ENCODE measurements at regions not wholly inside any gene's neighbourhood (a gene's known extent, or its start where the extent isn't known, plus 50 kb on each side); places are given as distances from the start of the nearest gene placed in this dataset.

- Histone ChIP-seq H3K27ac (ENCODE audit: extremely low read depth, low read depth, low read length) (no peak overlapping the region), H3K9me3 (ENCODE audit: control insufficient read depth, insufficient read depth, low read depth, low read length) (no peaks in the 10 kb centered on the region), H3K36me3 (ENCODE audit: control insufficient read depth in 2 of 2, insufficient read depth in 1 of 2, low read length in 2 of 2) (no peaks in the 10 kb centered on the region), H3K4me3 (ENCODE audit: low read depth, low read length) (no peak overlapping the region), H3K4me1 (ENCODE audit: control insufficient read depth, insufficient read depth, low read length) (no peaks in the 10 kb centered on the region)
- ChIA-PET CTCF (interaction anchor here (0.7 kb wide), 1 partner anchor 187 kb away, joined by 3 read pairs; no protein-coding TSS in a partner anchor), POLR2A (no interaction called here)
- TF ChIP-seq REST (tag by site-specific recombination; IDR thresholded peaks at IDR 0.05) = no peak
- TF ChIP-seq ZNF677 (tag by site-specific recombination; IDR thresholded peaks at IDR 0.05) = no peak
- no peak for TF ChIP-seq ZNF23 (tag by site-specific recombination; IDR thresholded peaks at IDR 0.05; ENCODE audit: borderline replicate concordance)
- TF ChIP-seq ZNF2 (tag by site-specific recombination; IDR thresholded peaks at IDR 0.05) = no peak
- TF ChIP-seq ZNF19 (tag by site-specific recombination; IDR thresholded peaks at IDR 0.05; ENCODE audit: low read depth) = no peak
- no peak for TF ChIP-seq ZNF660 (tag by site-specific recombination; IDR thresholded peaks at IDR 0.05)
Measured at GRCh38 chr3:153252963-153253362, 90.9 kb downstream of the RAP2B start.

GRCh38 chr3:153254361-153254760 is 92.3 kb downstream of the RAP2B start:
- CTCF ChIA-PET = interaction anchor here (0.6 kb wide), 1 partner anchor 784 kb away, joined by 3 read pairs; no protein-coding TSS in a partner anchor
- TF ChIP-seq ZNF280C (tag by site-specific recombination; IDR thresholded peaks at IDR 0.05) (no peak), ZNF677 (tag by site-specific recombination; IDR thresholded peaks at IDR 0.05) (no peak), ZNF639 (tag by site-specific recombination; IDR thresholded peaks at IDR 0.05) (no peak), ZNF335 (tag by site-specific recombination; conservative IDR thresholded peaks at IDR 0.05) (no peak), SETDB1 (IDR thresholded peaks at IDR 0.05; ENCODE audit: insufficient read length, low read length) (no peak), ZNF777 (tag by site-specific recombination; IDR thresholded peaks at IDR 0.05; ENCODE audit: borderline replicate concordance) (no peak), ZNF174 (tag by site-specific recombination; IDR thresholded peaks at IDR 0.05) (no peak), ZNF510 (tag by site-specific recombination; IDR thresholded peaks at IDR 0.05; ENCODE audit: insufficient replicate concordance) (no peak), HOXC10 (CRISPR knock-in tag; IDR thresholded peaks at IDR 0.05) (no peak), ZNF223 (tag by site-specific recombination; IDR thresholded peaks at IDR 0.05) (no peak), ZNF23 (tag by site-specific recombination; IDR thresholded peaks at IDR 0.05; ENCODE audit: borderline replicate concordance) (no peak), ZNF341 (tag by site-specific recombination; IDR thresholded peaks at IDR 0.05; ENCODE audit: low read depth) (no peak), ZBTB26 (tag by site-specific recombination; optimal IDR thresholded peaks at IDR 0.05) (no peak), YY2 (tag by site-specific recombination; IDR thresholded peaks at IDR 0.05) (no peak), ZNF473 (tag by site-specific recombination; IDR thresholded peaks at IDR 0.05) (no peak), ZNF350 (tag by site-specific recombination; IDR thresholded peaks at IDR 0.05) (no peak)
- POLR2A ChIA-PET = interaction anchor here (0.7 kb wide), 1 partner anchor 61 kb away, joined by 3 read pairs; no protein-coding TSS in a partner anchor
- H3K9me3 ChIP-seq (ENCODE audit: control insufficient read depth, insufficient read depth, low read depth, low read length) = no peaks in the 10 kb centered on the region
- H3K36me3 ChIP-seq (ENCODE audit: control insufficient read depth in 2 of 2, insufficient read depth in 1 of 2, low read length in 2 of 2) = no peaks in the 10 kb centered on the region
- no peak overlapping the region for H3K27ac ChIP-seq (ENCODE audit: extremely low read depth, low read depth, low read length)
- no peaks in the 10 kb centered on the region for H3K4me1 ChIP-seq (ENCODE audit: control insufficient read depth, insufficient read depth, low read length)
- H3K4me3 ChIP-seq (ENCODE audit: low read depth, low read length) = no peak overlapping the region

Data from HEK293 (cell line).